Kidney (tissue), 13 donors: ENCODE measurements at regions not wholly inside any gene's neighbourhood (a gene's known extent, or its start where the extent isn't known, plus 50 kb on each side); places are given as distances from the start of the nearest gene placed in this dataset.

Source experiments
- DNase-seq, 5 donors: peaks; one replicate each; pipeline ENCODE4 v3.0.0-alpha.2; 2013 to 2020
- FAIRE-seq: peaks from 2 replicates; lab custom pipeline; 2012; peaks lifted over from hg19 to GRCh38; lab: Jason Lieb, UNC
- H3K27ac ChIP-seq, 2 donors: one replicate each; pipeline ENCODE4 v1.7.0; 2013; ENCODE audit warnings: low read depth in 2 of 2, low read length in 2 of 2, inconsistent platforms in 1 of 2
- H3K27me3 ChIP-seq: one replicate; pipeline ENCODE4 v1.7.1; 2013; ENCODE audit warnings: low read length, inconsistent platforms; ENCODE audit not compliant: control insufficient read depth, insufficient read depth
- H3K36me3 ChIP-seq, 3 donors: one replicate each; pipeline versions ENCODE4 v1.7.0 to v1.7.1; 2013; ENCODE audit warnings: low read length in 3 of 3, control low read depth in 1 of 3, inconsistent platforms in 1 of 3; ENCODE audit not compliant: insufficient read depth in 3 of 3, control insufficient read depth in 2 of 3
- H3K4me1 ChIP-seq, 3 donors: one replicate each; pipeline versions ENCODE4 v1.7.0 to v1.7.1; 2013; ENCODE audit warnings: low read length in 3 of 3, inconsistent platforms in 1 of 3, low read depth in 1 of 3; ENCODE audit not compliant: control insufficient read depth in 2 of 3, insufficient read depth in 2 of 3
- H3K4me3 ChIP-seq, 3 donors: one replicate each; pipeline versions ENCODE4 v1.7.0 to v1.8.1; 2013; ENCODE audit warnings: low read length in 3 of 3, control low read depth in 1 of 3, inconsistent platforms in 1 of 3
- H3K9ac ChIP-seq, 3 donors: one replicate each; pipeline versions ENCODE4 v1.7.0 to v1.7.1; 2013; ENCODE audit warnings: low read length in 3 of 3, control low read depth in 1 of 3, inconsistent platforms in 1 of 3
- H3K9me3 ChIP-seq, 3 donors: one replicate each; pipeline versions ENCODE4 v1.7.0 to v1.7.1; 2013; ENCODE audit warnings: low read length in 3 of 3, control low read depth in 1 of 3, inconsistent platforms in 1 of 3; ENCODE audit not compliant: control insufficient read depth in 2 of 3, insufficient read depth in 1 of 3
- intact Hi-C: fragments of 100-400 bp; cut with DNase I; formaldehyde crosslinking; loops from one replicate; pipeline ENCODE4 v1.11.1; 2022
- TF ChIP-seq, protein P1 (sequence below): IDR thresholded peaks from 3 replicates; pipeline ENCODE4 v1.5.1; 2012; ENCODE audit warnings: mild to moderate bottlenecking, moderate library complexity, borderline replicate concordance; ENCODE audit not compliant: insufficient read depth; ENCODE audit errors: extremely low read depth
- donor health status: control.
- donor health status: control.
- donor health status: control.
- donor health status: control.
- donor health status: control.
- donor health status: DM: yes; HTN: yes; CAD: no.
- donor health status: Normal renal cell carcinoma (clear cell type).

GRCh38 chr5:138702166-138703077 lies 50.8 kb upstream of the CTNNA1 start:
- no peak overlapping the region for H3K9ac ChIP-seq
- intact Hi-C loops = no loop called here
- no peak overlapping the region for H3K27ac ChIP-seq
- no peaks in the 10 kb centered on the region for H3K36me3 ChIP-seq
- FAIRE-seq (no peak), DNase-seq (no peak)
- TF ChIP-seq, protein P1, sequence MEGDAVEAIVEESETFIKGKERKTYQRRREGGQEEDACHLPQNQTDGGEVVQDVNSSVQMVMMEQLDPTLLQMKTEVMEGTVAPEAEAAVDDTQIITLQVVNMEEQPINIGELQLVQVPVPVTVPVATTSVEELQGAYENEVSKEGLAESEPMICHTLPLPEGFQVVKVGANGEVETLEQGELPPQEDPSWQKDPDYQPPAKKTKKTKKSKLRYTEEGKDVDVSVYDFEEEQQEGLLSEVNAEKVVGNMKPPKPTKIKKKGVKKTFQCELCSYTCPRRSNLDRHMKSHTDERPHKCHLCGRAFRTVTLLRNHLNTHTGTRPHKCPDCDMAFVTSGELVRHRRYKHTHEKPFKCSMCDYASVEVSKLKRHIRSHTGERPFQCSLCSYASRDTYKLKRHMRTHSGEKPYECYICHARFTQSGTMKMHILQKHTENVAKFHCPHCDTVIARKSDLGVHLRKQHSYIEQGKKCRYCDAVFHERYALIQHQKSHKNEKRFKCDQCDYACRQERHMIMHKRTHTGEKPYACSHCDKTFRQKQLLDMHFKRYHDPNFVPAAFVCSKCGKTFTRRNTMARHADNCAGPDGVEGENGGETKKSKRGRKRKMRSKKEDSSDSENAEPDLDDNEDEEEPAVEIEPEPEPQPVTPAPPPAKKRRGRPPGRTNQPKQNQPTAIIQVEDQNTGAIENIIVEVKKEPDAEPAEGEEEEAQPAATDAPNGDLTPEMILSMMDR = no peak
- no peaks in the 10 kb centered on the region for H3K27me3 ChIP-seq
- H3K4me1 ChIP-seq = no peaks in the 10 kb centered on the region
- no peaks in the 10 kb centered on the region for H3K9me3 ChIP-seq
- no peak overlapping the region for H3K4me3 ChIP-seq

GRCh38 chr5:138701678-138702077 lies 51.5 kb upstream of the CTNNA1 start:
- Histone ChIP-seq H3K27ac (no peak overlapping the region), H3K9me3 (no peaks in the 10 kb centered on the region), H3K4me1 (no peaks in the 10 kb centered on the region), H3K4me3 (no peak overlapping the region), H3K27me3 (no peaks in the 10 kb centered on the region), H3K9ac (no peak overlapping the region), H3K36me3 (no peaks in the 10 kb centered on the region)
- TF ChIP-seq, protein P1 = no peak
- no peak for FAIRE-seq
- DNase-seq = no peak
- intact Hi-C loops = no loop called here

DNA sequence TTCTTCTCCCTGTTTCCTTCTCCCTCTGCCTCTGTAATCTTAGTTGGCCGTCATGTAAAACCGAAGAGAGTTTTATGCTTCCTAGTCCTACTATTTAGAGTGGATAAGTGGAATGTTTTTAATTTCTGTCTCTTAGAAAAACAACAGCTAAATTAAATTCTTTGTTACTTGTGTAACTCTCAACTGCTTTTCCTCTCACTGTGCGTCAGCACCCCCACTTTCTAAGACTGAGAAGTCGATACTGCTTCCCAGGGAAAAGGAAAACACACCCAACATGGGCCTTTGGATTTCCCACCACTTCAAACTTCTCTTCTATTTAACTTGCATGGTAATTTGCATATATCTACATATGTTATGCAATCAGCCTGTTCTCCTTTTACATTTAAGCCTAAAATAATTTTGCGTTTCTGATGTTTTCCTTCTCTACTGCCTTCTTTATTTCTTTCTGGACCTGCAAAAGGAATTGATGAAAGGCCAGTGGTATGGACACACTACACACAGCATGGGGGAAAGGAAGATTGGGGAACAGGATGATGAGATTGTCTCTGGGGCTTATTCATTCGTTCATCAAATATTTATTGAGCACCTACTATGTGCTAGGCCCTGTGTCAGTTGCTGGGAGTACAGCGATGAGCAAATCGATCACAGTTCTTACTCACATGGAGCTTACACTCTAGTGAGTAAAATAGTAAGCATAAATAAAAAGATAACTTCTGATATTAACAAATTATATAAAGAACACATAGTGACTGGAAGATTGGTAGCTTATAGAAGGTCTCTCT lies 52.5 kb upstream of the CTNNA1 start:
- no peaks in the 10 kb centered on the region for H3K36me3 ChIP-seq
- no peaks in the 10 kb centered on the region for H3K4me1 ChIP-seq
- H3K4me3 ChIP-seq = no peak overlapping the region
- DNase-seq (no peak), FAIRE-seq (no peak)
- TF ChIP-seq, protein P1 = no peak
- H3K9ac ChIP-seq = no peak overlapping the region
- no peaks in the 10 kb centered on the region for H3K9me3 ChIP-seq
- H3K27me3 ChIP-seq = no peaks in the 10 kb centered on the region
- intact Hi-C loops = no loop called here
- no peak overlapping the region for H3K27ac ChIP-seq
